ENCODE measurements at regions not wholly inside any gene's neighbourhood (a gene's known extent, or its start where the extent isn't known, plus 50 kb on each side); places are given as distances from the start of the nearest gene placed in this dataset.
"Not testable (repeated sequence)": the region's sequence is repeated elsewhere in the genome, so short reads cannot be mapped to it uniquely, and the experiment has no call there.

DNA sequence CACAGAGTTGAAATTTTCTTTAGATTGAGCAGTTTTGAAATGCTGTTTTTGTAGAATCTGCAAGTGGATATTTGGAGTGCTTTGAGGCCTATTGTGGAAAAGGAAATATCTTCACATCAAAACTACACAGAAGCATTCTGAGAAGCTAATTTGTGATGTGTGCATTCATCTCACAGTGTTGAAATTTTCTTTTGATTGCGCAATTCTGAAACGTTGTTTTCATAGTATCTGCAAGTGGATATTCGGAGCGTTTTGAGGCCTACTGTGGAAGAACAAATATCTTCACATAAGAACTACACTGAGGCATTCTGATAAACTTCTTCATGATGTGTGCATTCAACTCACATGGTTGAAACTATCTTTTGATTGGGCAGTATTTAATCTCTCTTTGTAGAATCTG, 3143.4 kb upstream of the OR11H1 start:
- POLR2A ChIA-PET; H3K27ac ChIP-seq (ENCODE audit: low read depth, low read length); H3K4me1 ChIP-seq (ENCODE audit: insufficient read depth, low read length); H3K36me3 ChIP-seq (ENCODE audit: insufficient read depth, low read length); H3K27ac Mint-ChIP-seq; H3K9me3 ChIP-seq (ENCODE audit: low read length); H3K4me3 Mint-ChIP-seq; H3K27me3 Mint-ChIP-seq; H3K4me1 Mint-ChIP-seq; H3K27me3 ChIP-seq (ENCODE audit: insufficient read depth, low read length, poor library complexity, severe bottlenecking); H3K4me3 ChIP-seq (ENCODE audit: low read length); CTCF ChIA-PET; DNase-seq: not testable (repeated sequence)
- H3K36me3 Mint-ChIP-seq: peaks cover 0 to 13% (median 3%) of the 10 kb centered on the region in 3 donors
- H3K9me3 Mint-ChIP-seq: peaks cover 14 to 61% (median 37%) of the 10 kb centered on the region in 5 donors

DNA sequence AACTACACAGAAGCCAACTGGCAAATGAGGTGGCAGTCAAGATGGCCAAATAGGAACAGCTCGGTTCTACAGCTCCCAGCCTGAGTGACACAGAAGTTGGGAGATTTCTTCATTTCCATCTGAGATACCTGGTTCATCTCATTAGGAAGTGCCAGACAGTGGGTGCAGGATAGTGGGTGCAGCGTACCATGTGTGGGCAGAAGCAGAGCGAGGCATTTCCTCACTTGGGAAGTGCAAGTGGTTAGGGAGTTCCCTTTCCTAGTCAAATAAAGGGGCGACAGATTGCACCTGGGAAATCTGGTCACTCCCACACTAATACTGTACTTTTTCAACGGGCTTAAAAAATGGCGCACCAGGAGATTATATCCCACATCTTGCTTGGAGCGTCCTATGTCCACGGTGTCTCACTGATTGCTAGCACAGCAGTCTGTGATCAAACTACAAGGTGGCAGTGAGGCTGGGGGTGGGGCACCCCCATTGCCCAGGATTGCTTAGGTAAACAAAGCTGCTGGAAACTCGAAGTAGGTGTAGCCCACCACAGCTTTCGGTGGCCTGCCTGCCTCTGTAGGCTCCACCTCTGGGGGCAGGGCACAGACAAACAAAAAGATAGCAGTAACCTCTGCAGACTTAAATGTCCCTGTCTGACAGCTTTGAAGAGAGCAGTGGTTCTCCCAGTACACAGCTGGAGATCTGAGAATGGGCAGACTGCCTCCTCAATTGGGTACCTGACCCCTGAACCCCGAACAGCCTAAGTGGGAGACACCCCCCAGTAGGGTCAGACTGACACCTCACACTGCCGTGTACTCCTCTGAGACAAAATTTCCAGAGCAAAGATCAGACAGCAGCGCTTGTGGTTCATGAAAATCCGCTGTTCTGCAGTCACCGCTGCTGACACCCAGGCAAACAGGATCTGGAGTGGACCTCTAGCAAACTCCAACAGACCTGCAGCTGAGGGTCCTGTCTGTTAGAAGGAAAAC, 3138.9 kb upstream of the OR11H1 start:
- POLR2A ChIA-PET; DNase-seq; H3K27me3 Mint-ChIP-seq; H3K27me3 ChIP-seq (ENCODE audit: insufficient read depth, low read length, poor library complexity, severe bottlenecking); H3K36me3 Mint-ChIP-seq; H3K36me3 ChIP-seq (ENCODE audit: insufficient read depth, low read length); H3K27ac ChIP-seq (ENCODE audit: low read depth, low read length); H3K4me1 ChIP-seq (ENCODE audit: insufficient read depth, low read length); H3K4me1 Mint-ChIP-seq; CTCF ChIA-PET; H3K9me3 ChIP-seq (ENCODE audit: low read length); H3K4me3 Mint-ChIP-seq; H3K4me3 ChIP-seq (ENCODE audit: low read length): not testable (repeated sequence)
- H3K9me3 Mint-ChIP-seq: peaks cover 17 to 75% (median 48%) of the 10 kb centered on the region in 5 donors
- H3K27ac Mint-ChIP-seq: peak overlapping the region in 2 of 8 donors; percentile 11 to 41

DNA sequence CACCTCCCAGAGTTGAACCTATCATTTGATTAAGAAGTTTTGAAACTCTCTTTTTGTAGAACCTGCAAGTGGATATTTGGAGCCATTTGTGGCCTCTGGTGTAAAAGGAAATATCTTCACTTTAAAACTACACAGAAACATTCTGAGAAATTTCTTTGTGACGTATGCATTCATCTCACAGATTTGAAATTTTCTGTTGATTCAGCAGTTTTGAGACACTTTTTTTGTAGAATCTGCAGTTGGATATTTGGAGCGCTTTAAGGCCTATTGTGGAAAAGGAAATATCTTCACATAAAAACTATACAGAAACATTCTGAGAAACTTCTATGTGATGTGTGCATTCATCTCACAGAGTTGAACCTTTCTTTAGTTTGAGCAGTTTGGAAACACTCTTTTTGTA, 3130.7 kb upstream of the OR11H1 start:
- H3K4me3 ChIP-seq (ENCODE audit: low read length); DNase-seq; POLR2A ChIA-PET; H3K36me3 ChIP-seq (ENCODE audit: insufficient read depth, low read length); H3K27me3 Mint-ChIP-seq; H3K27ac ChIP-seq (ENCODE audit: low read depth, low read length); H3K27me3 ChIP-seq (ENCODE audit: insufficient read depth, low read length, poor library complexity, severe bottlenecking); H3K4me1 ChIP-seq (ENCODE audit: insufficient read depth, low read length); H3K4me1 Mint-ChIP-seq; CTCF ChIA-PET; H3K36me3 Mint-ChIP-seq; H3K4me3 Mint-ChIP-seq; H3K27ac Mint-ChIP-seq; H3K9me3 ChIP-seq (ENCODE audit: low read length): not testable (repeated sequence)
- H3K9me3 Mint-ChIP-seq: peaks cover 9 to 65% (median 38%) of the 10 kb centered on the region in 5 donors

DNA sequence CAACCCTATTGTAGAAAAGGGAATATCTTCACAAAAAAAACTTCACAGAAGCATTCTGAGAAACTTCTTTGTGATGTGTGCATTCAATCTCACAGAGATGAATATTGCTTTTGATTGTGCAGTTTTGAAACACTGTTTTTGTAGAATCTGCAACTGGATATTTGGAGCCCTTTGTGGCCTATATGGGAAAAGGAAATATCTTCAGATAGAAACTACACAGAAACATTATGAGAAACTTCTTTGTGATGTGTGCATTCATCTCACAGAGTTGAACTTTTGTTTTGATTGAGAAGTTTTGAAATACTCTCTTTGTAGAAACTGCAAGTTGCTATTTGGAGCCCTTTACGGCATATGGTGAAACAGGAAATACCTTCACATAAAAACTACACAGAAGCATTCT, 3126.1 kb upstream of the OR11H1 start:
- H3K9me3 Mint-ChIP-seq: peaks cover 21 to 57% (median 29%) of the 10 kb centered on the region in 5 donors
- H3K27me3 Mint-ChIP-seq: not testable (repeated sequence)

DNA sequence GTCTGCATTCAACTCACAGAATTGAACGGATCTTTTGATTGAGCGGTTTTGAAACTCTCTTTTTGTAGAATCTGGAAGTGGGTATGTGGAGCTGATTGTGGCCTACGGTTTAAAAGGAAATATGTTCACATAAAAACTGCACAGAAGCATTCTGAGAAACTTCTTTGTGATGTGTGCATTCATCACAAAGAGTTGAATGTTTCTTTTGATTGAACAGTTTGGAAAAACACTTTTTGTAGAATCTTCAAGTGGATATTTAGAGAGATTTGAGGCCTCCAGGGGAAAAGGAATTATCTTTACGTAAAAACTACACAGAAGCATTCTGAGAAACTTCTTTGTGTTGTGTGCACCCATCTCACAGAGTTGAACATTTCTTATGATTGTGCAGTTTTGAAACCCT, 3125.5 kb upstream of the OR11H1 start:
- H3K36me3 ChIP-seq (ENCODE audit: insufficient read depth, low read length); H3K4me1 Mint-ChIP-seq; POLR2A ChIA-PET; H3K36me3 Mint-ChIP-seq; DNase-seq; H3K4me3 ChIP-seq (ENCODE audit: low read length); H3K4me3 Mint-ChIP-seq; H3K27ac ChIP-seq (ENCODE audit: low read depth, low read length); H3K27ac Mint-ChIP-seq; CTCF ChIA-PET; H3K27me3 ChIP-seq (ENCODE audit: insufficient read depth, low read length, poor library complexity, severe bottlenecking); H3K4me1 ChIP-seq (ENCODE audit: insufficient read depth, low read length); H3K9me3 ChIP-seq (ENCODE audit: low read length); H3K27me3 Mint-ChIP-seq: not testable (repeated sequence)
- H3K9me3 Mint-ChIP-seq: peaks cover 16 to 57% (median 31%) of the 10 kb centered on the region in 5 donors

More for the DNA sequence above, 3126.1 kb upstream of the OR11H1 start:
- POLR2A ChIA-PET; H3K27ac ChIP-seq (ENCODE audit: low read depth, low read length); H3K4me3 ChIP-seq (ENCODE audit: low read length); H3K36me3 ChIP-seq (ENCODE audit: insufficient read depth, low read length); H3K27me3 ChIP-seq (ENCODE audit: insufficient read depth, low read length, poor library complexity, severe bottlenecking); H3K27ac Mint-ChIP-seq; CTCF ChIA-PET; H3K4me1 Mint-ChIP-seq; DNase-seq; H3K36me3 Mint-ChIP-seq; H3K9me3 ChIP-seq (ENCODE audit: low read length); H3K4me3 Mint-ChIP-seq; H3K4me1 ChIP-seq (ENCODE audit: insufficient read depth, low read length): not testable (repeated sequence)

DNA sequence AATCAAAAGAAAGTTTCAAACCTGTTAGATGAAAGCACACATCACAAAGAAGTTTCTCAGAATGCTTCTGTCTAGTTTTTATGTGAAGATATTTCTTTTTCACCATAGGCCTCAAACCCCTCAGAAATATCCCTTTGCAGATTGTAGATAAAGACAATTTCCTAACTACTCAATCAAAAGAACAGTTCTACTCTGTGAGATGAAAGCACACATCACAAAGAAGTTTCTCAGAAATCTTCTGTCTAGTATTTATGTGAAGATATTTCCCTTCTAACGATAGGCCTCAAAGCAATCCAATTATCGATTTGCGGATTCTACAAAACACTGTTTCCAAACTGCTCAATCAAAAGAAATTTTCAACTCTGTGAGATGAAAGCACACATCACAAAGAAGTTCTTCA, 3092.1 kb upstream of the OR11H1 start:
- H3K27me3 Mint-ChIP-seq; H3K4me3 Mint-ChIP-seq; POLR2A ChIA-PET; H3K27ac ChIP-seq (ENCODE audit: low read depth, low read length); CTCF ChIA-PET; H3K4me1 ChIP-seq (ENCODE audit: insufficient read depth, low read length); H3K27ac Mint-ChIP-seq; H3K36me3 Mint-ChIP-seq; H3K36me3 ChIP-seq (ENCODE audit: insufficient read depth, low read length); DNase-seq; H3K4me3 ChIP-seq (ENCODE audit: low read length); H3K4me1 Mint-ChIP-seq; H3K27me3 ChIP-seq (ENCODE audit: insufficient read depth, low read length, poor library complexity, severe bottlenecking); H3K9me3 ChIP-seq (ENCODE audit: low read length): not testable (repeated sequence)
- H3K9me3 Mint-ChIP-seq: peaks cover 21 to 50% (median 31%) of the 10 kb centered on the region in 5 donors
